GM23338 (cell line): ENCODE measurements at regions not wholly inside any gene's neighbourhood (a gene's known extent, or its start where the extent isn't known, plus 50 kb on each side); places are given as distances from the start of the nearest gene placed in this dataset.

Experiments used
- ATAC-seq: fragments of 200-7000 bp; cut with Tn5 transposase; 3 replicates; pipeline ENCODE4 v1.9.1; 2020
- DNase-seq: peaks from one replicate; pipeline ENCODE4 v3.0.0-alpha.2; 2015; ENCODE audit warnings: low spot score
- H2AFZ ChIP-seq: fragments of 200-600 bp; sonication (generic); 2 replicates; pipeline ENCODE4 v1.8.0; 2016; ENCODE audit warnings: antibody characterized with exemption, mild to moderate bottlenecking, moderate library complexity
- H3F3A ChIP-seq: fragments of 200-600 bp; sonication (generic); replicated peaks from 2 replicates; pipeline ENCODE4 v1.8.0; 2017; ENCODE audit warnings: antibody characterized with exemption, mixed run types, low read depth
- H3K27ac ChIP-seq: fragments of 200-600 bp; sonication (generic); 2 replicates; pipeline ENCODE4 v1.6.1; 2016; ENCODE audit warnings: low read depth
- H3K27me3 ChIP-seq: fragments of 200-600 bp; sonication (generic); 2 replicates; pipeline ENCODE4 v1.8.0; 2016; ENCODE audit warnings: mild to moderate bottlenecking, mixed run types, moderate library complexity; ENCODE audit not compliant: insufficient read depth
- H3K36me3 ChIP-seq: fragments of 200-600 bp; sonication (generic); 2 replicates; pipeline ENCODE4 v1.8.0; 2016; ENCODE audit warnings: mild to moderate bottlenecking; ENCODE audit not compliant: insufficient read depth
- H3K4me1 ChIP-seq: fragments of 200-600 bp; sonication (generic); 2 replicates; pipeline ENCODE4 v1.8.0; 2016; ENCODE audit warnings: mild to moderate bottlenecking, moderate library complexity; ENCODE audit not compliant: insufficient read depth
- H3K4me2 ChIP-seq: fragments of 200-600 bp; sonication (generic); 2 replicates; pipeline ENCODE4 v1.7.1; 2017; ENCODE audit warnings: mixed run types
- H3K4me3 ChIP-seq: fragments of 200-600 bp; sonication (generic); 2 replicates; pipeline ENCODE4 v1.6.1; 2016; ENCODE audit warnings: mixed run types
- H3K79me2 ChIP-seq: fragments of 200-600 bp; sonication (generic); replicated peaks from 2 replicates; pipeline ENCODE4 v1.8.0; 2017; ENCODE audit warnings: mild to moderate bottlenecking; ENCODE audit not compliant: insufficient read depth
- H3K9me2 ChIP-seq: fragments of 200-600 bp; sonication (generic); 2 replicates; pipeline ENCODE4 v1.8.0; 2017; ENCODE audit not compliant: insufficient read depth
- H4K20me1 ChIP-seq: fragments of 200-600 bp; sonication (generic); replicated peaks from 2 replicates; pipeline ENCODE4 v1.8.0; 2017; ENCODE audit warnings: mild to moderate bottlenecking; ENCODE audit not compliant: insufficient read depth
- H3K27ac Mint-ChIP-seq: 2 replicates; pipeline ENCODE4 v1.8.0; 2020; ENCODE audit warnings: inconsistent platforms, mild to moderate bottlenecking, moderate library complexity, mixed read lengths
- H3K27me3 Mint-ChIP-seq: 3 replicates; pipeline ENCODE4 v1.8.0; 2022; ENCODE audit warnings: low read depth, mild to moderate bottlenecking, moderate library complexity, mixed read lengths, inconsistent platforms; ENCODE audit not compliant: insufficient read depth, poor library complexity
- H3K36me3 Mint-ChIP-seq: 3 replicates; pipeline ENCODE4 v1.8.0; 2021; ENCODE audit warnings: low read depth, mild to moderate bottlenecking, inconsistent platforms, moderate library complexity, mixed read lengths
- H3K4me1 Mint-ChIP-seq: 3 replicates; pipeline ENCODE4 v1.8.0; 2020; ENCODE audit warnings: mild to moderate bottlenecking, inconsistent platforms, mixed read lengths
- H3K4me3 Mint-ChIP-seq: 3 replicates; pipeline ENCODE4 v1.8.0; 2021; ENCODE audit warnings: moderate library complexity, mild to moderate bottlenecking, inconsistent platforms, mixed read lengths
- H3K9me3 Mint-ChIP-seq: 3 replicates; pipeline ENCODE4 v1.8.0; 2020; ENCODE audit warnings: moderate library complexity, mild to moderate bottlenecking, inconsistent platforms, mixed read lengths
- EZH2 ChIP-seq: fragments of 200-600 bp; sonication (generic); IDR thresholded peaks from one replicate; pipeline ENCODE4 v1.8.0; 2017; ENCODE audit warnings: antibody characterized with exemption, mild to moderate bottlenecking, low read depth; ENCODE audit not compliant: unreplicated experiment
- EZH2phosphoT487 ChIP-seq: fragments of 200-600 bp; sonication (generic); IDR thresholded peaks from one replicate; pipeline ENCODE4 v1.8.1; 2018; ENCODE audit warnings: antibody characterized with exemption; ENCODE audit not compliant: unreplicated experiment
- NANOG ChIP-seq: IDR thresholded peaks from 2 replicates; pipeline ENCODE4 v1.6.1; 2016; ENCODE audit warnings: antibody characterized with exemption, borderline replicate concordance
- POLR2AphosphoS5 ChIP-seq: IDR thresholded peaks from 2 replicates; pipeline ENCODE4 v1.6.1; 2016; ENCODE audit warnings: antibody characterized with exemption, low read depth
- ZNF114 ChIP-seq: fragments of 250-450 bp; sonication (Bioruptor Pico); IDR thresholded peaks from 2 replicates; pipeline ENCODE4 v1.5.0; 2020; ENCODE audit warnings: mild to moderate bottlenecking, moderate library complexity
- ZNF331 ChIP-seq: fragments of 250-450 bp; sonication (Bioruptor Pico); IDR thresholded peaks from 2 replicates; pipeline ENCODE4 v1.5.0; 2020; ENCODE audit warnings: low read depth, mild to moderate bottlenecking, moderate library complexity
- TF ChIP-seq, protein P1 (sequence below): fragments of 250-450 bp; sonication (Bioruptor Pico); IDR thresholded peaks from 2 replicates; pipeline ENCODE4 v1.5.0; 2020; ENCODE audit warnings: mild to moderate bottlenecking, moderate library complexity

- Mint-ChIP-seq H3K27me3 (no peaks in the 10 kb centered on the region), H3K4me3 (no peak overlapping the region), H3K9me3 (peaks cover 5% of the 10 kb centered on the region; the same call in 2 of the 3 replicates), H3K4me1 (no peaks in the 10 kb centered on the region), H3K27ac (no peak overlapping the region), H3K36me3 (no peaks in the 10 kb centered on the region)
- Histone ChIP-seq H3K9me2 (0 out of 2 replicates have a peak, but pooled peaks cover 3% of the 10 kb centered on the region), H2AFZ (no peak overlapping the region), H3F3A (no peaks in the 10 kb centered on the region), H3K4me3 (no peak overlapping the region), H3K27ac (no peak overlapping the region), H3K79me2 (no peaks in the 10 kb centered on the region), H3K27me3 (no peaks in the 10 kb centered on the region), H3K4me2 (no peak overlapping the region), H3K36me3 (no peaks in the 10 kb centered on the region), H3K4me1 (no peaks in the 10 kb centered on the region), H4K20me1 (no peaks in the 10 kb centered on the region)
- DNase-seq, result no peak
- ATAC-seq, result no peak
- no peak for TF ChIP-seq EZH2
- no peak for TF ChIP-seq NANOG
- TF ChIP-seq, protein P1, sequence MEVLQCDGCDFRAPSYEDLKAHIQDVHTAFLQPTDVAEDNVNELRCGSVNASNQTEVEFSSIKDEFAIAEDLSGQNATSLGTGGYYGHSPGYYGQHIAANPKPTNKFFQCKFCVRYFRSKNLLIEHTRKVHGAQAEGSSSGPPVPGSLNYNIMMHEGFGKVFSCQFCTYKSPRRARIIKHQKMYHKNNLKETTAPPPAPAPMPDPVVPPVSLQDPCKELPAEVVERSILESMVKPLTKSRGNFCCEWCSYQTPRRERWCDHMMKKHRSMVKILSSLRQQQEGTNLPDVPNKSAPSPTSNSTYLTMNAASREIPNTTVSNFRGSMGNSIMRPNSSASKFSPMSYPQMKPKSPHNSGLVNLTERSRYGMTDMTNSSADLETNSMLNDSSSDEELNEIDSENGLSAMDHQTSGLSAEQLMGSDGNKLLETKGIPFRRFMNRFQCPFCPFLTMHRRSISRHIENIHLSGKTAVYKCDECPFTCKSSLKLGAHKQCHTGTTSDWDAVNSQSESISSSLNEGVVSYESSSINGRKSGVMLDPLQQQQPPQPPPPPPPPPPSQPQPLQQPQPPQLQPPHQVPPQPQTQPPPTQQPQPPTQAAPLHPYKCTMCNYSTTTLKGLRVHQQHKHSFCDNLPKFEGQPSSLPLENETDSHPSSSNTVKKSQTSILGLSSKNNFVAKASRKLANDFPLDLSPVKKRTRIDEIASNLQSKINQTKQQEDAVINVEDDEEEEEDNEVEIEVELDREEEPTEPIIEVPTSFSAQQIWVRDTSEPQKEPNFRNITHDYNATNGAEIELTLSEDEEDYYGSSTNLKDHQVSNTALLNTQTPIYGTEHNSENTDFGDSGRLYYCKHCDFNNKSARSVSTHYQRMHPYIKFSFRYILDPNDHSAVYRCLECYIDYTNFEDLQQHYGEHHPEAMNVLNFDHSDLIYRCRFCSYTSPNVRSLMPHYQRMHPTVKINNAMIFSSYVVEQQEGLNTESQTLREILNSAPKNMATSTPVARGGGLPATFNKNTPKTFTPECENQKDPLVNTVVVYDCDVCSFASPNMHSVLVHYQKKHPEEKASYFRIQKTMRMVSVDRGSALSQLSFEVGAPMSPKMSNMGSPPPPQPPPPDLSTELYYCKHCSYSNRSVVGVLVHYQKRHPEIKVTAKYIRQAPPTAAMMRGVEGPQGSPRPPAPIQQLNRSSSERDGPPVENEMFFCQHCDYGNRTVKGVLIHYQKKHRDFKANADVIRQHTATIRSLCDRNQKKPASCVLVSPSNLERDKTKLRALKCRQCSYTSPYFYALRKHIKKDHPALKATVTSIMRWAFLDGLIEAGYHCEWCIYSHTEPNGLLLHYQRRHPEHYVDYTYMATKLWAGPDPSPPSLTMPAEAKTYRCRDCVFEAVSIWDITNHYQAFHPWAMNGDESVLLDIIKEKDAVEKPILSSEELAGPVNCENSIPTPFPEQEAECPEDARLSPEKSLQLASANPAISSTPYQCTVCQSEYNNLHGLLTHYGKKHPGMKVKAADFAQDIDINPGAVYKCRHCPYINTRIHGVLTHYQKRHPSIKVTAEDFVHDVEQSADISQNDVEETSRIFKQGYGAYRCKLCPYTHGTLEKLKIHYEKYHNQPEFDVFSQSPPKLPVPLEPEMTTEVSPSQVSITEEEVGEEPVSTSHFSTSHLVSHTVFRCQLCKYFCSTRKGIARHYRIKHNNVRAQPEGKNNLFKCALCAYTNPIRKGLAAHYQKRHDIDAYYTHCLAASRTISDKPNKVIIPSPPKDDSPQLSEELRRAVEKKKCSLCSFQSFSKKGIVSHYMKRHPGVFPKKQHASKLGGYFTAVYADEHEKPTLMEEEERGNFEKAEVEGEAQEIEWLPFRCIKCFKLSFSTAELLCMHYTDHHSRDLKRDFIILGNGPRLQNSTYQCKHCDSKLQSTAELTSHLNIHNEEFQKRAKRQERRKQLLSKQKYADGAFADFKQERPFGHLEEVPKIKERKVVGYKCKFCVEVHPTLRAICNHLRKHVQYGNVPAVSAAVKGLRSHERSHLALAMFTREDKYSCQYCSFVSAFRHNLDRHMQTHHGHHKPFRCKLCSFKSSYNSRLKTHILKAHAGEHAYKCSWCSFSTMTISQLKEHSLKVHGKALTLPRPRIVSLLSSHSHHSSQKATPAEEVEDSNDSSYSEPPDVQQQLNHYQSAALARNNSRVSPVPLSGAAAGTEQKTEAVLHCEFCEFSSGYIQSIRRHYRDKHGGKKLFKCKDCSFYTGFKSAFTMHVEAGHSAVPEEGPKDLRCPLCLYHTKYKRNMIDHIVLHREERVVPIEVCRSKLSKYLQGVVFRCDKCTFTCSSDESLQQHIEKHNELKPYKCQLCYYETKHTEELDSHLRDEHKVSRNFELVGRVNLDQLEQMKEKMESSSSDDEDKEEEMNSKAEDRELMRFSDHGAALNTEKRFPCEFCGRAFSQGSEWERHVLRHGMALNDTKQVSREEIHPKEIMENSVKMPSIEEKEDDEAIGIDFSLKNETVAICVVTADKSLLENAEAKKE, result no peak
- TF ChIP-seq EZH2phosphoT487, result no peak
Observed at GRCh38 chr12:105547786-105548185, 217.3 kb downstream of the C12orf75 start.

DNA sequence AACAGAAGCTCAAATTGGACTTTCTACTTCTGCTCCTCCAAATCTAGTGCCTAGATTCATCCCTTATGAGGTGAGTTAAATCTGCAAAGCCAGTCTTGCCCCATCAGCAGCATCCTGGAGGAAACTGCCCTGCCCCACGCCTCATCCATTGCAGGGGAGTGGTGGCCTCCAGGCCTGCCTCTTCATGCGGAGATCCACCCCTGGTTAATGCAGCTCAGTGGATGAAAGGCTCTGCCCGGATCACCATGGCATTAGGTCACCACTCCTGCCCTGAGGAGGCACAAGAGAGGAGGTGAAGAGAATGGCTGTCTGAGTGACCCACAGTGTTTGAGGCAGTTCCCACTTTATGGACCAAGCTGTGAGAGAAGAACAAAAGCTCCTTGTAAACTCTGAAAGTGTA is 218.1 kb downstream of the C12orf75 start:
- Histone ChIP-seq H3F3A (no peaks in the 10 kb centered on the region), H4K20me1 (no peaks in the 10 kb centered on the region), H3K27me3 (no peaks in the 10 kb centered on the region), H3K9me2 (0 out of 2 replicates have a peak, but pooled peaks cover 3% of the 10 kb centered on the region), H3K79me2 (no peaks in the 10 kb centered on the region), H3K27ac (no peak overlapping the region), H3K4me3 (no peak overlapping the region), H3K36me3 (no peaks in the 10 kb centered on the region), H2AFZ (no peak overlapping the region), H3K4me1 (no peaks in the 10 kb centered on the region), H3K4me2 (no peak overlapping the region)
- ATAC-seq, result no peak
- Mint-ChIP-seq H3K36me3 (no peaks in the 10 kb centered on the region), H3K4me1 (peaks cover 2% of the 10 kb centered on the region; the same call in 2 of the 3 replicates), H3K27me3 (no peaks in the 10 kb centered on the region), H3K4me3 (no peak overlapping the region), H3K9me3 (peaks cover 5% of the 10 kb centered on the region; the same call in 2 of the 3 replicates), H3K27ac (no peak overlapping the region)
- DNase-seq, result no peak
- TF ChIP-seq POLR2AphosphoS5 (no peak), ZNF114 (CRISPR knock-in tag) (no peak), ZNF331 (CRISPR knock-in tag) (no peak), NANOG (no peak)
- TF ChIP-seq, protein P1, result no peak
